H9 (cell line): ENCODE measurements at regions not wholly inside any gene's neighbourhood (a gene's known extent, or its start where the extent isn't known, plus 50 kb on each side); places are given as distances from the start of the nearest gene placed in this dataset.

Source experiments
- DNase-seq: peaks from one replicate; pipeline ENCODE4 v3.0.0-alpha.2; 2017
- H2AFZ ChIP-seq: one replicate; pipeline ENCODE4 v1.6.1; 2013; ENCODE audit warnings: mild to moderate bottlenecking, low read length, control low read depth, moderate library complexity
- H2AK5ac ChIP-seq: 2 replicates; pipeline ENCODE4 v1.6.1; 2013; ENCODE audit warnings: low read length, control low read depth, mixed read lengths; ENCODE audit not compliant: insufficient read length
- H2BK120ac ChIP-seq: one replicate; pipeline ENCODE4 v1.6.1; 2013; ENCODE audit warnings: low read depth, mild to moderate bottlenecking, low read length, control low read depth, inconsistent platforms; ENCODE audit not compliant: poor library complexity, severe bottlenecking
- H2BK12ac ChIP-seq: 2 replicates; pipeline ENCODE4 v1.6.1; 2013; ENCODE audit warnings: low read length, control low read depth, mixed read lengths, low read depth; ENCODE audit not compliant: insufficient read length
- H2BK15ac ChIP-seq: 2 replicates; pipeline ENCODE4 v1.6.1; 2013; ENCODE audit warnings: low read depth, low read length, control low read depth
- H2BK20ac ChIP-seq: one replicate; pipeline ENCODE4 v1.6.1; 2013; ENCODE audit warnings: low read depth, mild to moderate bottlenecking, low read length, control low read depth, inconsistent platforms; ENCODE audit not compliant: poor library complexity, severe bottlenecking
- H2BK5ac ChIP-seq: 2 replicates; pipeline ENCODE4 v1.6.1; 2013; ENCODE audit warnings: low read length, control low read depth, mixed read lengths; ENCODE audit not compliant: insufficient read length
- H3K14ac ChIP-seq: 2 replicates; pipeline ENCODE4 v1.6.1; 2013; ENCODE audit warnings: low read length, control low read depth; ENCODE audit not compliant: insufficient read depth
- H3K18ac ChIP-seq: 2 replicates; pipeline ENCODE4 v1.6.1; 2013; ENCODE audit warnings: low read depth, mild to moderate bottlenecking, mixed read lengths, low read length, control low read depth; ENCODE audit not compliant: insufficient read length
- H3K23ac ChIP-seq: 2 replicates; pipeline ENCODE4 v1.6.1; 2013; ENCODE audit warnings: low read length, control low read depth, mixed read lengths, low read depth; ENCODE audit not compliant: insufficient read length
- H3K23me2 ChIP-seq: 2 replicates; pipeline ENCODE4 v1.6.1; 2013; ENCODE audit warnings: low read depth, mild to moderate bottlenecking, mixed read lengths, low read length, control low read depth; ENCODE audit not compliant: insufficient read length, poor library complexity, severe bottlenecking
- H3K27ac ChIP-seq: 2 replicates; pipeline ENCODE4 v1.5.1; 2013; ENCODE audit warnings: low read length, control low read depth, mixed read lengths, low read depth; ENCODE audit not compliant: insufficient read length
- H3K27me3 ChIP-seq: 2 replicates; pipeline ENCODE4 v1.6.1; 2013; ENCODE audit warnings: low read length, control low read depth, inconsistent platforms; ENCODE audit not compliant: insufficient read depth
- H3K4ac ChIP-seq: 2 replicates; pipeline ENCODE4 v1.6.1; 2013; ENCODE audit warnings: low read depth, mild to moderate bottlenecking, control low read depth, inconsistent platforms, low read length, moderate library complexity
- H3K4me1 ChIP-seq: 2 replicates; pipeline ENCODE4 v1.6.1; 2013; ENCODE audit warnings: low read length, control low read depth, inconsistent platforms; ENCODE audit not compliant: insufficient read depth
- H3K4me2 ChIP-seq: 2 replicates; pipeline ENCODE4 v1.6.1; 2013; ENCODE audit warnings: low read length, control low read depth, mixed read lengths; ENCODE audit not compliant: insufficient read length, insufficient read depth
- H3K56ac ChIP-seq: 2 replicates; pipeline ENCODE4 v1.6.1; 2013; ENCODE audit warnings: low read depth, mild to moderate bottlenecking, mixed read lengths, low read length, control low read depth; ENCODE audit not compliant: insufficient read length
- H3K79me1 ChIP-seq: 2 replicates; pipeline ENCODE4 v1.6.1; 2013; ENCODE audit warnings: low read depth, mild to moderate bottlenecking, moderate library complexity, low read length, control low read depth, inconsistent platforms; ENCODE audit not compliant: insufficient read depth, poor library complexity, severe bottlenecking
- H3K79me2 ChIP-seq: 2 replicates; pipeline ENCODE4 v1.6.1; 2013; ENCODE audit warnings: low read length, control low read depth, inconsistent platforms; ENCODE audit not compliant: insufficient read depth
- H3K9ac ChIP-seq: 2 replicates; pipeline ENCODE4 v1.6.1; 2013; ENCODE audit warnings: low read length, control low read depth, mixed read lengths; ENCODE audit not compliant: insufficient read length; ENCODE audit errors: extremely low read depth
- H3K9me3 ChIP-seq: one replicate; pipeline ENCODE4 v1.6.1; 2013; ENCODE audit warnings: low read depth, low read length, inconsistent platforms; ENCODE audit not compliant: control insufficient read depth
- H3T11ph ChIP-seq: one replicate; pipeline ENCODE4 v1.6.1; 2013; ENCODE audit warnings: mild to moderate bottlenecking, low read length, control low read depth, inconsistent platforms
- H4K20me1 ChIP-seq: one replicate; pipeline ENCODE4 v1.6.1; 2013; ENCODE audit not compliant: control insufficient read depth, insufficient read length, insufficient read depth
- H4K5ac ChIP-seq: 2 replicates; pipeline ENCODE4 v1.6.1; 2013; ENCODE audit warnings: low read depth, mild to moderate bottlenecking, mixed read lengths, low read length, control low read depth; ENCODE audit not compliant: insufficient read length
- H4K8ac ChIP-seq: replicated peaks from 2 replicates; pipeline ENCODE4 v1.6.1; 2013; ENCODE audit warnings: low read length, control low read depth, mixed read lengths, low read depth; ENCODE audit not compliant: insufficient read length
- H4K91ac ChIP-seq: 2 replicates; pipeline ENCODE4 v1.6.1; 2013; ENCODE audit warnings: low read depth, mild to moderate bottlenecking, moderate library complexity, mixed read lengths, low read length, control low read depth; ENCODE audit not compliant: insufficient read length
- H3K27ac Mint-ChIP-seq, 3 experiments: 2 replicates in 2 of 3; 3 replicates in 1 of 3; pipeline ENCODE4 v1.8.0; 2020 to 2021; ENCODE audit warnings: mixed read lengths in 3 of 3, mild to moderate bottlenecking in 1 of 3, moderate library complexity in 1 of 3
- H3K27me3 Mint-ChIP-seq: 2 replicates; pipeline ENCODE4 v1.8.0; 2021; ENCODE audit warnings: low read depth, mild to moderate bottlenecking, moderate library complexity, mixed read lengths
- H3K36me3 Mint-ChIP-seq, 3 experiments: 2 replicates in 2 of 3; 3 replicates in 1 of 3; pipeline ENCODE4 v1.8.0; 2020 to 2021; ENCODE audit warnings: low read depth in 3 of 3, mixed read lengths in 3 of 3; ENCODE audit not compliant: insufficient read depth in 1 of 3
- H3K4me1 Mint-ChIP-seq, 2 experiments: 2 replicates each; pipeline ENCODE4 v1.8.0; 2020; ENCODE audit warnings: mixed read lengths in 2 of 2
- H3K4me3 Mint-ChIP-seq, 2 experiments: 2 replicates in 1 of 2; 3 replicates in 1 of 2; pipeline ENCODE4 v1.8.0; 2020 to 2021; ENCODE audit warnings: mild to moderate bottlenecking in 2 of 2, mixed read lengths in 2 of 2, moderate library complexity in 1 of 2
- H3K9me3 Mint-ChIP-seq, 2 experiments: 2 replicates in 1 of 2; 3 replicates in 1 of 2; pipeline ENCODE4 v1.8.0; 2020; ENCODE audit warnings: mild to moderate bottlenecking in 2 of 2, mixed read lengths in 2 of 2, moderate library complexity in 1 of 2
- WGBS: extraction: QIAGEN DNeasy Blood & Tissue Kit; methylation state at CpG from one replicate; pipeline ENCODE4 v1.1.7; 2013; ENCODE audit warnings: missing lambda C conversion rate, low lambda C conversion rate, mixed read lengths; ENCODE audit not compliant: insufficient read length; ENCODE audit errors: extremely low coverage; 5-methylcytosine and 5-hydroxymethylcytosine counted together
- TF ChIP-seq, protein P1 (sequence below): fragments of 200-600 bp; sonication (generic); conservative IDR thresholded peaks from 3 replicates; pipeline ENCODE4 v1.8.0; 2021; ENCODE audit warnings: antibody characterized with exemption, mild to moderate bottlenecking

DNA sequence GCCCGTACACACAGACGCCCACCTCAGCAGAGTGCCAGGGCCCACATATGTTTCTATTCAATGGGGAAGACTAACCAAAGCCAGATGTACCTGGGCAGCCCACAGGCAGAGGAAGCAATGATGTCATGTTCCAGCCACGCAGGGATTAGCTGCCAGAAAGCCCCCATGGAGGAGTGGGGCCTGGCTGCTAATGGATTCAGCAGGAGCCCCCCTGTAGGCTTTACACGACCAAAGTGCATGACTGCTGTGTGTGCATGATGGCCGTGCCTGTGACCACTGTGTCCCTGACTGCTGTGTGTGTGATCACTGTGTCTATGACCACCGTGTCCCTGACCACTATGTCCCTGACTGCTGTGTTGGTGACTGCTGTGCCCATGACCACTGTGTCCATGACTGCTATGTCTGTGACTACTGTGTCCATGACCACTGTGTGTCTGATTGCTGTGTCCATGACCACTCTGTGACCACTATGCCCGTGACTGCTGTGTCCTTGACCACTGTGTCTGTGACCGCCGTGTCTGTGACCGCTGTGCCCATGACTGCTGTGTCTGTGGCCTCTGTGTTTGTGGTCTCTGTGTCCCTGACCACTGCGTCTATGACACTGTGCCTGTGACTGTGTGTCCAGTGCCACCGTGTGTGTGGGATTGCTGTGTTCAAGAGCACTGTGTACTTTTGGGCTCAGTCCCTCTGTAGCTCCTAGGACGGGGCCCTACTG is 409.3 kb downstream of the RPS24 start:
- Mint-ChIP-seq H3K36me3 (no peaks in the 10 kb centered on the region; a peak in 1 of 7 replicates), H3K27ac (peak overlapping the region in 1 of 3 experiments; percentile 16; a peak in 1 of 7 replicates), H3K4me3 (no peak overlapping the region), H3K27me3 (peaks cover 3% of the 10 kb centered on the region; the same call in 1 of the 2 replicates), H3K9me3 (no peaks in the 10 kb centered on the region), H3K4me1 (peaks cover 2% of the 10 kb centered on the region in 2 experiments; a peak in 2 of 4 replicates)
- Histone ChIP-seq H2BK15ac (no peak overlapping the region), H3K4ac (no peak overlapping the region), H3K14ac (no peak overlapping the region), H2BK20ac (no peak overlapping the region), H3K56ac (no peak overlapping the region), H3T11ph (no peak overlapping the region), H3K27me3 (no peaks in the 10 kb centered on the region), H2AFZ (no peak overlapping the region), H3K4me1 (no peaks in the 10 kb centered on the region), H3K27ac (no peak overlapping the region), H4K20me1 (no peaks in the 10 kb centered on the region), H3K4me2 (no peak overlapping the region), H3K18ac (no peak overlapping the region), H2AK5ac (no peak overlapping the region), H4K5ac (no peak overlapping the region), H2BK5ac (no peak overlapping the region), H4K91ac (no peak overlapping the region), H3K23me2 (no peaks in the 10 kb centered on the region), H2BK12ac (no peak overlapping the region), H3K23ac (no peak overlapping the region), H4K8ac (no peak overlapping the region), H3K9ac (no peak overlapping the region), H3K79me1 (no peaks in the 10 kb centered on the region), H2BK120ac (no peak overlapping the region), H3K9me3 (no peaks in the 10 kb centered on the region), H3K79me2 (no peaks in the 10 kb centered on the region)
- TF ChIP-seq, protein P1, sequence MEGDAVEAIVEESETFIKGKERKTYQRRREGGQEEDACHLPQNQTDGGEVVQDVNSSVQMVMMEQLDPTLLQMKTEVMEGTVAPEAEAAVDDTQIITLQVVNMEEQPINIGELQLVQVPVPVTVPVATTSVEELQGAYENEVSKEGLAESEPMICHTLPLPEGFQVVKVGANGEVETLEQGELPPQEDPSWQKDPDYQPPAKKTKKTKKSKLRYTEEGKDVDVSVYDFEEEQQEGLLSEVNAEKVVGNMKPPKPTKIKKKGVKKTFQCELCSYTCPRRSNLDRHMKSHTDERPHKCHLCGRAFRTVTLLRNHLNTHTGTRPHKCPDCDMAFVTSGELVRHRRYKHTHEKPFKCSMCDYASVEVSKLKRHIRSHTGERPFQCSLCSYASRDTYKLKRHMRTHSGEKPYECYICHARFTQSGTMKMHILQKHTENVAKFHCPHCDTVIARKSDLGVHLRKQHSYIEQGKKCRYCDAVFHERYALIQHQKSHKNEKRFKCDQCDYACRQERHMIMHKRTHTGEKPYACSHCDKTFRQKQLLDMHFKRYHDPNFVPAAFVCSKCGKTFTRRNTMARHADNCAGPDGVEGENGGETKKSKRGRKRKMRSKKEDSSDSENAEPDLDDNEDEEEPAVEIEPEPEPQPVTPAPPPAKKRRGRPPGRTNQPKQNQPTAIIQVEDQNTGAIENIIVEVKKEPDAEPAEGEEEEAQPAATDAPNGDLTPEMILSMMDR = no peak
- no CpG with 5 or more reads among the region's 13 CpGs for WGBS
- DNase-seq = peak; percentile 15
